Heart right ventricle (tissue), 16 donors: ENCODE measurements at regions not wholly inside any gene's neighbourhood (a gene's known extent, or its start where the extent isn't known, plus 50 kb on each side); places are given as distances from the start of the nearest gene placed in this dataset.
A peak's percentile ranks its signal among the peaks of the same experiment; 100 is the strongest.

Source experiments
- ATAC-seq, 8 donors: fragments of 200-7000 bp; cut with Tn5 transposase; one replicate each; pipeline ENCODE4 v1.9.1; 2020; ENCODE audit warnings: mild to moderate bottlenecking in 8 of 8, moderate library complexity in 8 of 8, moderate number of reproducible peaks in 1 of 8
- DNase-seq, 2 donors: peaks; one replicate each; pipeline ENCODE4 v3.0.0-alpha.2; 2020
- H3K27ac ChIP-seq, 10 donors: fragments of 200-600 bp; sonication (generic) in 2 of 10; one replicate each; pipeline versions ENCODE4 v1.5.0 to v1.8.0; 2020 to 2022; ENCODE audit warnings: mild to moderate bottlenecking in 3 of 10
- H3K27me3 ChIP-seq, 7 donors: fragments of 200-600 bp; one replicate each; pipeline ENCODE4 v1.8.0; 2021 to 2022; ENCODE audit warnings: mild to moderate bottlenecking in 2 of 7
- H3K36me3 ChIP-seq, 9 donors: fragments of 200-600 bp; sonication (generic) in 1 of 9; one replicate each; pipeline versions ENCODE4 v1.5.0 to v1.8.0; 2020 to 2022; ENCODE audit warnings: mild to moderate bottlenecking in 2 of 9
- H3K4me1 ChIP-seq, 9 donors: fragments of 200-600 bp; sonication (generic) in 1 of 9; one replicate each; pipeline versions ENCODE4 v1.5.0 to v1.8.0; 2020 to 2022; ENCODE audit warnings: mild to moderate bottlenecking in 4 of 9
- H3K4me3 ChIP-seq, 10 donors: fragments of 200-600 bp; sonication (generic) in 2 of 10; one replicate each; pipeline versions ENCODE4 v1.5.0 to v1.8.0; 2020 to 2022; ENCODE audit warnings: mild to moderate bottlenecking in 7 of 10, moderate library complexity in 2 of 10
- H3K9me3 ChIP-seq, 11 donors: fragments of 200-600 bp in 10 of 11; sonication (generic) in 2 of 11; one replicate each; pipeline versions ENCODE4 v1.5.0 to v1.8.0; 2013 to 2022; ENCODE audit warnings: mild to moderate bottlenecking in 2 of 11, control low read depth in 1 of 11, moderate library complexity in 1 of 11
- CTCF ChIP-seq, 9 donors: fragments of 200-600 bp; sonication (generic) in 2 of 9; IDR thresholded peaks; one replicate each; pipeline versions ENCODE4 v1.5.0 to v1.8.0; 2021 to 2022; ENCODE audit warnings: antibody characterized with exemption in 9 of 9, mild to moderate bottlenecking in 5 of 9, moderate library complexity in 1 of 9
- WGBS, 2 donors: extraction: QIAGEN DNeasy Blood & Tissue Kit; methylation state at CpG; one replicate each; pipeline ENCODE4 v1.1.7; 2013; ENCODE audit warnings: inconsistent platforms in 1 of 2; 5-methylcytosine and 5-hydroxymethylcytosine counted together
- intact Hi-C, 10 donors: fragments of 100-400 bp; cut with DNase I; formaldehyde crosslinking; loops; one replicate each; pipeline versions ENCODE4 v1.11.1 to v1.14.2; 2022
- donor health status: Arrhythmogenic right ventricular cardiomyopathy.
- donor health status: ischemic (EF 13 %, LVEDD 7.1; RV severe dilation, severe dysfunction).
- donor health status: healthy with polysubstance abuse.
- donor health status: DM: no; HTN: yes; CAD: no.
- donor health status: DM: no; HTN: no; CAD: no.
- donor health status: ischemic (EF 25% LVEDD 6.9; RV normal size, moderate dysfunction).
- donor health status: ischemic (EF 25% LVEDD 5.7; RV mildly dilated, moderate dysfunction).
- donor health status: healthy.
- donor health status: DM: yes; HTN: yes; CAD: no.
- donor health status: Ischemic cardiomyopathy.
- donor health status: ischemic (EF 35%, LVEDD 5.7; RV mildly dilated, moderate dysfunction).
- donor health status: nonischemic (EF 11% LVEDD 7.7; RV severe dilation, severe dysfunction).
- donor health status: DM: yes; HTN: yes; CAD: no.
- donor health status: PGD.
- donor health status: ischemic (EF 29% LVEDD 5.4; RV normal size, mild dysfunction).
- donor health status: nonischemic (EF 23%, LVEDD 6.1; RV moderate dilation, normal function).

- no peak for TF ChIP-seq CTCF (IDR thresholded peaks at IDR 0.05)
- intact Hi-C loops: loop anchor here in 4 of 10 donors (10.0 kb wide), 4 partner anchors 80 to 350 kb away; partner anchors contain the start of gene ARHGAP42 (in 1 of the 4)
Observed at GRCh38 chr11:100584201-100584985, 102.7 kb upstream of the ARHGAP42 start.

GRCh38 chr11:100585728-100586127 is 101.4 kb upstream of the ARHGAP42 start:
- H3K9me3 ChIP-seq: no peaks in the 10 kb centered on the region
- ATAC-seq (peak in 5 of 8 donors; percentile 53 to 89 (median 61)), DNase-seq (no peak)
- TF ChIP-seq CTCF (IDR thresholded peaks at IDR 0.05): no peak
- WGBS, 2 donors: 42 to 46% methylated on average over 2 of the region's 2 CpGs
- peaks cover 0 to 29% (median 13%) of the 10 kb centered on the region in 9 donors for H3K4me1 ChIP-seq
- H3K27ac ChIP-seq: no peak overlapping the region
- intact Hi-C loops: loop anchor here in 4 of 10 donors (10.0 kb wide), 4 partner anchors 79 to 349 kb away; partner anchors contain the start of gene ARHGAP42 (in 1 of the 4)
- no peak overlapping the region for H3K4me3 ChIP-seq
- H3K27me3 ChIP-seq: no peaks in the 10 kb centered on the region
- H3K36me3 ChIP-seq: no peaks in the 10 kb centered on the region

More at GRCh38 chr11:100584201-100584985, 102.7 kb upstream of the ARHGAP42 start:
- Histone ChIP-seq H3K4me3 (no peak overlapping the region), H3K4me1 (peaks cover 0 to 29% (median 13%) of the 10 kb centered on the region in 9 donors), H3K27me3 (no peaks in the 10 kb centered on the region), H3K27ac (no peak overlapping the region), H3K36me3 (no peaks in the 10 kb centered on the region), H3K9me3 (no peaks in the 10 kb centered on the region)
- ATAC-seq: no peak
- DNase-seq: no peak
- WGBS, 2 donors: 75 to 76% methylated on average over 3 of the region's 3 CpGs

DNA sequence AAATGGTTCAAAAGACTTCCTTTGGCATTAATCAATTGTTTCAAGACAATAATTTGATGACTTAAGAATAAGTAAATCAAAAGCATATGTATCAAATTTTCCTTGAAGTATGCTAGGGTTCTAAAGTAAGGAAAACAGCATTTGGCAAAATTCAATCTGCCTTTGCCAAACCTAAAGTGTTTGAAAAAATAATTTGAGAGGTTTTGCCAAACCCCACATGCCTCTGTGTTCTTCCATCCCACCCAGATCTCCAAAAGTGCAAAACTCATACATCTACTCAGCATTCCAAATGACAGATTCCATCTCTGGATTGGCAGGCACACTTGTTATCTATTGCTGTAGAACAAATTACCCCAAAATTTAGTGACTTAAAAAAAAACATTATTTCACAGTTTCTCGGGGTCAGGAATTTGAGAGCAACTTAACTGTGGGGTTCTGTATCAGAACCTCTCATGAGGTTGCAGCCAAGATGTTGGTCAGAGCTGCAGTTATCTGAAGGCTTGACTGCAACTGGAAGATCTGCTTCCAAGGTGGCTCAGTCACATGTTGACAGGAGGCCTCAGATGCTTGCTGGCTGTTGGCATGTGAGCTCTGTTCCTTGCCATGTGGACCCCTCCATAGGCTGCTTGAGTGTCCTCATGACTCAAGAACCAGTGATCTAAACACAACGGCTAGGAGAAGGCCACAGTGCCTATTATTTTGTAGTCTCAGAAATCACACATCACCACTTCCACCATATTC is 100.6 kb upstream of the ARHGAP42 start:
- 81 to 85% methylated on average over 2 of the region's 2 CpGs for WGBS, 2 donors
- Histone ChIP-seq H3K4me1 (peaks cover 0 to 21% (median 13%) of the 10 kb centered on the region in 9 donors), H3K27ac (no peak overlapping the region), H3K9me3 (no peaks in the 10 kb centered on the region), H3K4me3 (no peak overlapping the region), H3K36me3 (no peaks in the 10 kb centered on the region), H3K27me3 (no peaks in the 10 kb centered on the region)
- no peak for DNase-seq
- no peak for ATAC-seq
- intact Hi-C loops: loop anchor here in 4 of 10 donors (10.0 kb wide), 4 partner anchors 78 to 348 kb away; partner anchors contain the start of gene ARHGAP42 (in 1 of the 4)
- TF ChIP-seq CTCF (IDR thresholded peaks at IDR 0.05): no peak

GRCh38 chr11:100592619-100593260 is 94.3 kb upstream of the ARHGAP42 start:
- no peak overlapping the region for H3K4me3 ChIP-seq
- H3K4me1 ChIP-seq: no peaks in the 10 kb centered on the region
- H3K27me3 ChIP-seq: no peaks in the 10 kb centered on the region
- no peak for TF ChIP-seq CTCF (IDR thresholded peaks at IDR 0.05)
- H3K36me3 ChIP-seq: no peaks in the 10 kb centered on the region
- no peak for DNase-seq
- H3K27ac ChIP-seq: no peak overlapping the region
- no peak for ATAC-seq
- intact Hi-C loops: no loop called here
- WGBS, 2 donors: 85 to 90% methylated on average over 6 of the region's 6 CpGs
- H3K9me3 ChIP-seq: no peaks in the 10 kb centered on the region
